ENCODE measurements at regions not wholly inside any gene's neighbourhood (a gene's known extent, or its start where the extent isn't known, plus 50 kb on each side); places are given as distances from the start of the nearest gene placed in this dataset.

DNA sequence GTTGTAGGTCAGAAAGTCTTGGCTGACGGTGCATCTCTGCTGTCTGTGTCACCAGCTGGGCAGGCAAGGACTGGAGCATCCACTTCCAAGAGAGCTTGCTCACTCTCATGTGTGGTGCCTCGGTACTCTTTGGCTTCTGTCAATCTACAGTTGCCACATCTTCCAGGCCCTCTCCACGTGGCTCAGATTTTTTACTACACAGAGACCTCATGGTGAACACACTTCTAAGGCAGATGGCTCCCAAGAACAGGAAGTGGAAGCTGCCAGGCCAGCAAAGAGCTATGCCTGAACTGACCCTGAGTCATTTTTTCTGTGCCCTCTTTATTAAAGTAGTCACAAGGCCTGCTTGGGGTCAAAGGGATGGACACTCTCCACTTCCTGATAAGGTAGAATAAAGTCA is 351.5 kb upstream of the AUTS2 start:
- no peak for TF ChIP-seq POLR2AphosphoS5 (IDR thresholded peaks at IDR 0.05; ENCODE audit: low read depth, low read length)

DNA sequence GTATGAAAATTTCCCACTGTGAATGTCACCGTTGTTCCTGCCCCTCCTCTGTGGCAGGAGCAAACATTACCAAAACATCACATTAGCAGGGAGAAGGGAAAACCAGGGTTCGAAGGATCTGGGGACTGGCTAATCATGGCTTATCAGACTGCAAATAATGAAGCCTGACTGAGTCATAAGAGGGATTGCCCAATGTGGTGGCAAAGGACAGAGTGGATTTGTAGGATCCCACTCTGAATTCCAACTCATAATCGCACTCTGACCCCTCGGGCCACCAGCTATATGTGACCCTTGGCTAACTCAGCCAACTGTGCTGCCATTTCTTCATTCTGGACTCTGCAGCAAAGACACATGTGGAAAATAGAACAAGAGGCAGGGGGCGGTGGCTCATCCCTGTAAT is 347.3 kb upstream of the AUTS2 start:
- TF ChIP-seq FOXP2 (optimal IDR thresholded peaks at IDR 0.05; ENCODE audit: borderline replicate concordance, extremely low read depth, extremely low read length, insufficient read depth) = no peak
- TF ChIP-seq POLR2AphosphoS5 (IDR thresholded peaks at IDR 0.05; ENCODE audit: low read depth, low read length) = no peak
- TF ChIP-seq, protein P1, sequence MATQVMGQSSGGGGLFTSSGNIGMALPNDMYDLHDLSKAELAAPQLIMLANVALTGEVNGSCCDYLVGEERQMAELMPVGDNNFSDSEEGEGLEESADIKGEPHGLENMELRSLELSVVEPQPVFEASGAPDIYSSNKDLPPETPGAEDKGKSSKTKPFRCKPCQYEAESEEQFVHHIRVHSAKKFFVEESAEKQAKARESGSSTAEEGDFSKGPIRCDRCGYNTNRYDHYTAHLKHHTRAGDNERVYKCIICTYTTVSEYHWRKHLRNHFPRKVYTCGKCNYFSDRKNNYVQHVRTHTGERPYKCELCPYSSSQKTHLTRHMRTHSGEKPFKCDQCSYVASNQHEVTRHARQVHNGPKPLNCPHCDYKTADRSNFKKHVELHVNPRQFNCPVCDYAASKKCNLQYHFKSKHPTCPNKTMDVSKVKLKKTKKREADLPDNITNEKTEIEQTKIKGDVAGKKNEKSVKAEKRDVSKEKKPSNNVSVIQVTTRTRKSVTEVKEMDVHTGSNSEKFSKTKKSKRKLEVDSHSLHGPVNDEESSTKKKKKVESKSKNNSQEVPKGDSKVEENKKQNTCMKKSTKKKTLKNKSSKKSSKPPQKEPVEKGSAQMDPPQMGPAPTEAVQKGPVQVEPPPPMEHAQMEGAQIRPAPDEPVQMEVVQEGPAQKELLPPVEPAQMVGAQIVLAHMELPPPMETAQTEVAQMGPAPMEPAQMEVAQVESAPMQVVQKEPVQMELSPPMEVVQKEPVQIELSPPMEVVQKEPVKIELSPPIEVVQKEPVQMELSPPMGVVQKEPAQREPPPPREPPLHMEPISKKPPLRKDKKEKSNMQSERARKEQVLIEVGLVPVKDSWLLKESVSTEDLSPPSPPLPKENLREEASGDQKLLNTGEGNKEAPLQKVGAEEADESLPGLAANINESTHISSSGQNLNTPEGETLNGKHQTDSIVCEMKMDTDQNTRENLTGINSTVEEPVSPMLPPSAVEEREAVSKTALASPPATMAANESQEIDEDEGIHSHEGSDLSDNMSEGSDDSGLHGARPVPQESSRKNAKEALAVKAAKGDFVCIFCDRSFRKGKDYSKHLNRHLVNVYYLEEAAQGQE (IDR thresholded peaks at IDR 0.05; ENCODE audit: insufficient read depth in 1 of 2, low read depth in 2 of 2, low read length in 2 of 2) = no peak
- no peak for TF ChIP-seq TAF1 (IDR thresholded peaks at IDR 0.05; ENCODE audit: borderline replicate concordance, insufficient read depth, low read length)
- no peak for TF ChIP-seq SIN3A (IDR thresholded peaks at IDR 0.05; ENCODE audit: borderline replicate concordance, insufficient read depth, low read length)

DNA sequence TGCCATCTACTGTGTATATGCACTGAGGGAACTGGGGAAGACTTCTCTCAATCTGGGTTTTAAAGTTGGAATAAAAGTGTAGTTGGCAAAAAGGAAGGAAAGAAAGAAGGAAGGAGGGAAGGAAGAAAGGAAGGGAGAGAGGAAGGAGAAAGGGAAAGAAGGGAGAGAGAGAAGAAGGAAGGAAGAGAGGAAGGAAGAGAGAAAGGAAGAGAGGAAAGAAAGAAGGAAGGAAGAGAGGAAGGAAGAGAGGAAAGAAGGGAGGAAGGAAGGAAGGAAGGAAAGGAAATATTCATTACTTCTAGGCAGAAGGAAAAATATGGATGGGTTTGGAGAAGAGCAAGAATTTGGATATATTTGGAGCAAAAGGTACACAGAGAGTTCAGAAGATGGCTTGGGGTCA is 343.6 kb upstream of the AUTS2 start:
- TF ChIP-seq, protein P1 (IDR thresholded peaks at IDR 0.05; ENCODE audit: insufficient read depth in 1 of 2, low read depth in 2 of 2, low read length in 2 of 2) = no peak
- TF ChIP-seq SIN3A (IDR thresholded peaks at IDR 0.05; ENCODE audit: borderline replicate concordance, insufficient read depth, low read length) (no peak), POLR2AphosphoS5 (IDR thresholded peaks at IDR 0.05; ENCODE audit: low read depth, low read length) (no peak), TAF1 (IDR thresholded peaks at IDR 0.05; ENCODE audit: borderline replicate concordance, insufficient read depth, low read length) (no peak), FOXP2 (optimal IDR thresholded peaks at IDR 0.05; ENCODE audit: borderline replicate concordance, extremely low read depth, extremely low read length, insufficient read depth) (no peak)

DNA sequence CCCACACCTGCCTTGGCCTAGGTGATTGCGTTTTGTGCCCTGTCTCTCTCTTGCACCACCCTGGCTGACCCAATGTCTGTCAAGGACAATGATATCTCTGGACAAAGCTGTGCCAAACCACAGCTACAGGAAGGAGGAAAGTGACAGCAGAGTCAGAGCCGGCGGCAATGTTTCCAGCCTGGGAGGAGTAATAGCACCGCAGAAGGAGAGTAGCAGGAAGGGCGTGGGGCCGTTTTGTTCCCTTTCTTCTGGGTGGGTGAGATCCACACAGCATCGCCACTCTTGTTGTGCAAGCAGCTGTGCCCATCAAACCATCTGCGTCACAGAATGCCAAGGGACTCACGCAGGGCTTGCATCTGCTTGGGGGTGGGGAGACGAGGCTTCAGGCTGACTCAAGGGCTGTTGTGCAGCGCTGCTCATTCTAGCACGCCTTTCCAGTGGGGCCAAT is 341.6 kb upstream of the AUTS2 start:
- no peak for TF ChIP-seq TAF1 (IDR thresholded peaks at IDR 0.05; ENCODE audit: borderline replicate concordance, insufficient read depth, low read length)
- no peak for TF ChIP-seq FOXP2 (optimal IDR thresholded peaks at IDR 0.05; ENCODE audit: borderline replicate concordance, extremely low read depth, extremely low read length, insufficient read depth)
- TF ChIP-seq, protein P1 (IDR thresholded peaks at IDR 0.05; ENCODE audit: insufficient read depth in 1 of 2, low read depth in 2 of 2, low read length in 2 of 2) = no peak
- TF ChIP-seq SIN3A (IDR thresholded peaks at IDR 0.05; ENCODE audit: borderline replicate concordance, insufficient read depth, low read length) = no peak
- TF ChIP-seq POLR2AphosphoS5 (IDR thresholded peaks at IDR 0.05; ENCODE audit: low read depth, low read length) = no peak

DNA sequence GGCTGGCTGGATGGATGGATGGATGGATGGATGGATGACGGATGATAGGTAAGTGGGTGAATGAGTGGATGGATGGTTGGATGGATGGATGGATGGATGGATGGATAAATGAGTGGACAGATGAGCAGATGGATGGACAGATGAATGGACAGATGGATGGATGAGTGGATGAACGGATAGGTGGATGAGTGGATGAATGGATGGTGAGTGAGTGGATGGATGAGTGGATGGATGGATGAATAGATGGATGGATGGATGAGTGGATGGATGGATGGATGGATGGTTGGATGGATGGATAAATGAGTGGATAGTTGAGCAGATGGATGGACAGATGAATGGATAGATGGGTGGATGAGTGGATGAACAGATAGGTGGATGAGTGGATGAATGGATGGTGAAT is 340.7 kb upstream of the AUTS2 start:
- TF ChIP-seq TAF1 (IDR thresholded peaks at IDR 0.05; ENCODE audit: borderline replicate concordance, insufficient read depth, low read length) (no peak), POLR2AphosphoS5 (IDR thresholded peaks at IDR 0.05; ENCODE audit: low read depth, low read length) (no peak), FOXP2 (optimal IDR thresholded peaks at IDR 0.05; ENCODE audit: borderline replicate concordance, extremely low read depth, extremely low read length, insufficient read depth) (no peak), SIN3A (IDR thresholded peaks at IDR 0.05; ENCODE audit: borderline replicate concordance, insufficient read depth, low read length) (no peak)
- TF ChIP-seq, protein P1 (IDR thresholded peaks at IDR 0.05; ENCODE audit: insufficient read depth in 1 of 2, low read depth in 2 of 2, low read length in 2 of 2) = no peak

Measured in PFSK-1 (cell line).